GM19467 (cell line): ENCODE measurements at regions not wholly inside any gene's neighbourhood (a gene's known extent, or its start where the extent isn't known, plus 50 kb on each side); places are given as distances from the start of the nearest gene placed in this dataset.
A peak's percentile ranks its signal among the peaks of the same experiment; 100 is the strongest.

ENCODE experiments used
- ATAC-seq: cut with Tn5 transposase; IDR thresholded peaks from one replicate; pipeline ENCODE4 v1.9.1; 2021; ENCODE audit warnings: mild to moderate bottlenecking, moderate library complexity; ENCODE audit not compliant: unreplicated experiment

- ATAC-seq: no peak
Observed at GRCh38 chr18:77896586-77897252, 647.1 kb downstream of the GALR1 start.

- no peak for ATAC-seq
Observed at GRCh38 chr18:77897606-77898005, 648.0 kb downstream of the GALR1 start.

- peak; percentile 99 for ATAC-seq
Observed at GRCh38 chr18:77899972-77900754, 650.5 kb downstream of the GALR1 start.

- no peak for ATAC-seq
Observed at GRCh38 chr18:77905011-77905410, 655.4 kb downstream of the GALR1 start.

GRCh38 chr18:77905449-77906055 is 655.9 kb downstream of the GALR1 start:
- no peak for ATAC-seq

- no peak for ATAC-seq
Observed at GRCh38 chr18:77906103-77906892, 656.6 kb downstream of the GALR1 start.

- no peak for ATAC-seq
Observed at GRCh38 chr18:77910347-77910746, 660.7 kb downstream of the GALR1 start.

- ATAC-seq: no peak
Observed at GRCh38 chr18:77911971-77912605, 662.4 kb downstream of the GALR1 start.

- ATAC-seq: no peak
Observed at GRCh38 chr18:77918730-77919129, 669.1 kb downstream of the GALR1 start.

- no peak for ATAC-seq
Observed at GRCh38 chr18:77919923-77920322, 670.3 kb downstream of the GALR1 start.

GRCh38 chr18:77935342-77935741 is 685.7 kb downstream of the GALR1 start:
- no peak for ATAC-seq

- no peak for ATAC-seq
Observed at GRCh38 chr18:77940566-77940965, 690.9 kb downstream of the GALR1 start.

GRCh38 chr18:77944533-77944932 is 694.9 kb downstream of the GALR1 start:
- no peak for ATAC-seq

- ATAC-seq: no peak
Observed at GRCh38 chr18:77948567-77948966, 698.9 kb downstream of the GALR1 start.

- ATAC-seq: no peak
Observed at GRCh38 chr18:77949355-77949973, 699.8 kb downstream of the GALR1 start.

- ATAC-seq: no peak
Observed at GRCh38 chr18:77959248-77959647, 709.6 kb downstream of the GALR1 start.

GRCh38 chr18:77960791-77961410 is 711.3 kb downstream of the GALR1 start:
- no peak for ATAC-seq

- no peak for ATAC-seq
Observed at GRCh38 chr18:77967071-77967470, 717.4 kb downstream of the GALR1 start.

- ATAC-seq: no peak
Observed at GRCh38 chr18:77967791-77968190, 718.1 kb downstream of the GALR1 start.

- ATAC-seq: no peak
Observed at GRCh38 chr18:77969972-77970371, 720.3 kb downstream of the GALR1 start.
